ENCODE measurements at regions not wholly inside any gene's neighbourhood (a gene's known extent, or its start where the extent isn't known, plus 50 kb on each side); places are given as distances from the start of the nearest gene placed in this dataset.

- Mint-ChIP-seq H3K4me3 (no peak overlapping the region), H3K36me3 (ENCODE audit: low read depth) (no peaks in the 10 kb centered on the region), H3K27me3 (peaks cover 2% of the 10 kb centered on the region), H3K9me3 (no peaks in the 10 kb centered on the region), H3K4me1 (ENCODE audit: low read depth) (peaks cover 63% of the 10 kb centered on the region), H3K27ac (peak overlapping the region; percentile 31)
- intact Hi-C loops (cut with micrococcal nuclease): no loop called here
Observed at GRCh38 chr10:92747066-92747465, 57.3 kb downstream of the HHEX start.

- Mint-ChIP-seq H3K4me3 (no peak overlapping the region), H3K36me3 (ENCODE audit: low read depth) (no peaks in the 10 kb centered on the region), H3K9me3 (no peaks in the 10 kb centered on the region), H3K27me3 (peaks cover 2% of the 10 kb centered on the region), H3K4me1 (ENCODE audit: low read depth) (peaks cover 59% of the 10 kb centered on the region), H3K27ac (peak overlapping the region; percentile 31)
- intact Hi-C loops (cut with micrococcal nuclease): no loop called here
Observed at GRCh38 chr10:92747600-92747999, 57.8 kb downstream of the HHEX start.

GRCh38 chr10:92750791-92751533, 61.2 kb downstream of the HHEX start:
- Mint-ChIP-seq H3K9me3 (peaks cover 8% of the 10 kb centered on the region), H3K27me3 (peaks cover 2% of the 10 kb centered on the region), H3K4me3 (no peak overlapping the region), H3K4me1 (ENCODE audit: low read depth) (peaks cover 49% of the 10 kb centered on the region), H3K36me3 (ENCODE audit: low read depth) (peaks cover 7% of the 10 kb centered on the region), H3K27ac (peak overlapping the region; percentile 71)
- intact Hi-C loops (cut with micrococcal nuclease): loop anchor here (10.0 kb wide), 1 partner anchor 156 kb away; the partner anchor contains the start of gene KIF11

- H3K27me3 Mint-ChIP-seq: peaks cover 2% of the 10 kb centered on the region
- H3K9me3 Mint-ChIP-seq: peaks cover 8% of the 10 kb centered on the region
- H3K4me1 Mint-ChIP-seq (ENCODE audit: low read depth): peaks cover 54% of the 10 kb centered on the region
- no peak overlapping the region for H3K4me3 Mint-ChIP-seq
- intact Hi-C loops (cut with micrococcal nuclease): loop anchor here (10.0 kb wide), 1 partner anchor 157 kb away; the partner anchor contains the start of gene KIF11
- H3K36me3 Mint-ChIP-seq (ENCODE audit: low read depth): peaks cover 7% of the 10 kb centered on the region
- peak overlapping the region; percentile 71 for H3K27ac Mint-ChIP-seq
Observed at GRCh38 chr10:92751534-92751811, 61.7 kb downstream of the HHEX start.

GRCh38 chr10:92751827-92752226, 62.1 kb downstream of the HHEX start:
- intact Hi-C loops (cut with micrococcal nuclease): loop anchor here (10.0 kb wide), 1 partner anchor 157 kb away; the partner anchor contains the start of gene KIF11
- Mint-ChIP-seq H3K4me3 (no peak overlapping the region), H3K36me3 (ENCODE audit: low read depth) (peaks cover 7% of the 10 kb centered on the region), H3K9me3 (peaks cover 8% of the 10 kb centered on the region), H3K27ac (no peak overlapping the region), H3K27me3 (peaks cover 2% of the 10 kb centered on the region), H3K4me1 (ENCODE audit: low read depth) (peaks cover 56% of the 10 kb centered on the region)

DNA sequence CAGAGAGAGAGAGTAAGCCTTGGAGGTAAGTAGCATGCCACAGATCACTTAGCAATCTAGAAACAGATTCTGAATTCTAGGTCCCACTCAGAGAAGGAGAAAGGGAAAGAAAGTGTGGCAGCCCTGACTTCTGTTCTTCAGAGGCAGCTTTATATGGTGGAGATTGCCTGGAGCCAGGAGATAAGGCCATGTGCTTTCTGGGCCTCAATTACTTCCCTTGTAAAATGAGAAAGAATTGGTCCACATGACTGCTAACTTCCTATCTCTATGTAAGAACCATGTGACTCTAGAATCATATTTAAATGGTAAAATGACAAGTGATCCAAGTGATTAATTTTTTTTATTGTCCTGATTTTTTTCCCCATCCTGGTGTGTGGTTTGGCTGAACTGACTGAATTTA, 64.1 kb downstream of the HHEX start:
- H3K27ac Mint-ChIP-seq: no peak overlapping the region
- H3K36me3 Mint-ChIP-seq (ENCODE audit: low read depth): peaks cover 7% of the 10 kb centered on the region
- no peak overlapping the region for H3K4me3 Mint-ChIP-seq
- H3K9me3 Mint-ChIP-seq: peaks cover 8% of the 10 kb centered on the region
- peaks cover 51% of the 10 kb centered on the region for H3K4me1 Mint-ChIP-seq (ENCODE audit: low read depth)
- peaks cover 2% of the 10 kb centered on the region for H3K27me3 Mint-ChIP-seq
- intact Hi-C loops (cut with micrococcal nuclease): loop anchor here (10.0 kb wide), 1 partner anchor 159 kb away; the partner anchor contains the start of gene KIF11

- Mint-ChIP-seq H3K4me3 (no peak overlapping the region), H3K9me3 (peaks cover 8% of the 10 kb centered on the region), H3K36me3 (ENCODE audit: low read depth) (peaks cover 7% of the 10 kb centered on the region), H3K4me1 (ENCODE audit: low read depth) (peaks cover 58% of the 10 kb centered on the region), H3K27ac (peak overlapping the region; percentile 88), H3K27me3 (no peaks in the 10 kb centered on the region)
- intact Hi-C loops (cut with micrococcal nuclease): loop anchor here (5.0 to 10.0 kb wide), 2 partner anchors 63 to 161 kb away; partner anchors contain the start of gene KIF11
Observed at GRCh38 chr10:92755725-92756124, 66.0 kb downstream of the HHEX start.

- peaks cover 7% of the 10 kb centered on the region for H3K36me3 Mint-ChIP-seq (ENCODE audit: low read depth)
- no peak overlapping the region for H3K4me3 Mint-ChIP-seq
- H3K27me3 Mint-ChIP-seq: no peaks in the 10 kb centered on the region
- peaks cover 8% of the 10 kb centered on the region for H3K9me3 Mint-ChIP-seq
- H3K27ac Mint-ChIP-seq: peak overlapping the region; percentile 88
- peaks cover 57% of the 10 kb centered on the region for H3K4me1 Mint-ChIP-seq (ENCODE audit: low read depth)
- intact Hi-C loops (cut with micrococcal nuclease): loop anchor here (5.0 to 10.0 kb wide), 2 partner anchors 64 to 162 kb away; partner anchors contain the start of gene KIF11
Observed at GRCh38 chr10:92756201-92757065, 66.7 kb downstream of the HHEX start.

DNA sequence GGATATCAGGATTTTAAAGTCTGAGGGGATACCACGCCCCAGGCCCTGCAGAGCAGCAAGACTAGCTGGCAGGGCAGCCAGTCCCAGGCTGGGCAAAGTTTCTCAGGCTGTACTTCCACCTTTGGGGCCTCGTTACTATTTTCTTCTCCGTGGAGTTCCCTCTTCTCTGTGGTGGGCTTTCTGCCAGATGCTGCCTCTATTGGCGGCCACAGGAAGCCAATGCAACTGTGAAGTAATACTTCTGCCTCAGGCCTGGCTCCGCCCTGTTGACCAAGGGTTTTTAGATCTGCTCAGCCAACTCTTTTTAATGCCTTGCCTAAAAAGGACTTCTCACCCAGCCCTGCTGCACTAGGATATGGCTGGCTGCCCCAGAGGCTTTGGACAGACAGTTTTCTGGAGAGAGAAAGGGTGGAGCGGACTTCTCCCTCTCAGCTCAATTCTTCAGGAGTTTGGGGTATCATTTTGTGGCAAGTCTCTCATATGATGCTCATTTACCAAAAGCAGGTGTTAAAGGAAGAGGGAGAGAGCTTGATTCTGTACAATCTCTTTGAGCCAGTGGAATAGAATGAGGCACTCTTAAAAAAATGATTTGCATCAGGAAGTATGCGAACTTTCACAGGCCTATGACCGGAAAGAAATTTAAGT, 67.4 kb downstream of the HHEX start:
- Mint-ChIP-seq H3K4me1 (ENCODE audit: low read depth) (peaks cover 58% of the 10 kb centered on the region), H3K9me3 (peaks cover 8% of the 10 kb centered on the region), H3K27me3 (no peaks in the 10 kb centered on the region), H3K27ac (peak overlapping the region; percentile 88), H3K36me3 (ENCODE audit: low read depth) (peaks cover 7% of the 10 kb centered on the region), H3K4me3 (peak overlapping the region; percentile 31)
- intact Hi-C loops (cut with micrococcal nuclease): loop anchor here (5.0 to 10.0 kb wide), 2 partner anchors 65 to 162 kb away; partner anchors contain the start of gene KIF11

DNA sequence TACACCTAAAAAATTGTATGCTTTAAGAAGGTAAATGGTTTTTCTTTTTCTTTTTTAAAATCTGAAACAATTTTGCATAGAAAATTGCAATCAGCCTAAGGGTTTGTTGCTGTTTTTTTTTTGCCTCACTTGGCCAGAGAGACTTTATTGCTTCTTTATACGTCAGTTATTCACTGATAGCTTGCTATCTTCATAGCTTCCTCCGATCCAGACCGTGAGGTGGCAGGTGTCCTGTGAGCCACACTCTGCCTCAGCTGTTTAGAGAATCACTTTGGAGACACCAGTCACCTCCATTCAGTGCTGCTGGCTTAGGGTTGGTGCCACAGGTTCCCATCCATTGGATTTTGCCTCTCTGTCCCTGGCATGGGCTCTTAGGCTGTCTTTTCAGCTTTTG, 68.0 kb downstream of the HHEX start:
- Mint-ChIP-seq H3K27ac (peak overlapping the region; percentile 88), H3K9me3 (peaks cover 8% of the 10 kb centered on the region), H3K36me3 (ENCODE audit: low read depth) (peaks cover 7% of the 10 kb centered on the region), H3K4me1 (ENCODE audit: low read depth) (peaks cover 59% of the 10 kb centered on the region), H3K4me3 (no peak overlapping the region), H3K27me3 (no peaks in the 10 kb centered on the region)
- intact Hi-C loops (cut with micrococcal nuclease): loop anchor here (5.0 to 10.0 kb wide), 2 partner anchors 65 to 163 kb away; partner anchors contain the start of gene KIF11

DNA sequence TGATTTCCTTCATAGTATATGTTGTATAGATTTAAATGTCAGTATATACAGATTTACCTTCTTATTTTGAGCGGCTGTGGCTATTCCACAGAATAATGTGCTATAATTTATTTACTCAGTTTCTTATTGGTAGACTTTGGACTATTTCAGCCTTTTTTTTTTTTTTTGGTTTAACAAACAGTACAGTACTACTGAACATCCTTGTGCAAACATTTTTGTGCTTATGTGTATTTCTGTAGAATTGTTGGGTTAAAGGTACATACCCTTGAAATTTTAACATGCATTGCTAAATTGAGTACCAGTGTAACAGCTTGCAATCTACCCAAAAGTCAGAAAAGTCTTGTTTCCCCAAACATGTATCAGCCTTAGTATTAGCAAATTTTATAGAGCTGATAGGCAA, 68.8 kb downstream of the HHEX start:
- intact Hi-C loops (cut with micrococcal nuclease): loop anchor here (5.0 to 10.0 kb wide), 2 partner anchors 66 to 164 kb away; partner anchors contain the start of gene KIF11
- no peaks in the 10 kb centered on the region for H3K27me3 Mint-ChIP-seq

DNA sequence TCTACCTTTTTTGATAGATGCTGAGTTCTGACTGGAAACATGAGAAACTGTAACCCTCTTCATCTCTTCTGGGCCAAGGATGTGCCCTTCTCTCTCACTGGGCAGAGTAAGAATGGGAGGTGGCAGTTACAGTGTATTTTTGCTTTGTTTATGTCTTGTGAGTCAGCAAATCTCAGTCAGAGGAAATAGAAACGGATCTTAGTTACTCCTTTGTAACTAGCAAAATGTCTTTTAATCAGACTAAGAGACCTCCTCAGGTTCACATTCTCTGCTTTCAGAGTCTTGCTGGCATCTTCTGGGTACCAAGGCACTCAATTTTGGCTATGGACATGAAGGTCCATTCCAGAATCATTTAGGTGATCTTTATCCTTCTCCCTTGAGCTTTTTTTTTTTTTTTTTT, 70.9 kb downstream of the HHEX start:
- H3K9me3 Mint-ChIP-seq: no peaks in the 10 kb centered on the region
- peak overlapping the region; percentile 79 for H3K27ac Mint-ChIP-seq
- intact Hi-C loops (cut with micrococcal nuclease): no loop called here
- no peak overlapping the region for H3K4me3 Mint-ChIP-seq
- H3K36me3 Mint-ChIP-seq (ENCODE audit: low read depth): no peaks in the 10 kb centered on the region
- no peaks in the 10 kb centered on the region for H3K27me3 Mint-ChIP-seq
- H3K4me1 Mint-ChIP-seq (ENCODE audit: low read depth): peaks cover 60% of the 10 kb centered on the region

More for the DNA sequence above, 68.8 kb downstream of the HHEX start:
- Mint-ChIP-seq H3K4me3 (no peak overlapping the region), H3K36me3 (ENCODE audit: low read depth) (peaks cover 7% of the 10 kb centered on the region), H3K27ac (no peak overlapping the region), H3K4me1 (ENCODE audit: low read depth) (peaks cover 59% of the 10 kb centered on the region), H3K9me3 (peaks cover 8% of the 10 kb centered on the region)

GRCh38 chr10:92761571-92761970, 71.8 kb downstream of the HHEX start:
- intact Hi-C loops (cut with micrococcal nuclease): no loop called here
- no peak overlapping the region for H3K4me3 Mint-ChIP-seq
- H3K36me3 Mint-ChIP-seq (ENCODE audit: low read depth): no peaks in the 10 kb centered on the region
- peak overlapping the region; percentile 79 for H3K27ac Mint-ChIP-seq
- H3K27me3 Mint-ChIP-seq: no peaks in the 10 kb centered on the region
- no peaks in the 10 kb centered on the region for H3K9me3 Mint-ChIP-seq
- peaks cover 56% of the 10 kb centered on the region for H3K4me1 Mint-ChIP-seq (ENCODE audit: low read depth)
